Natural killer cell treated with Interleukin-12 subunit alpha and Interleukin-12 subunit beta and Interleukin-15 and Interleukin-18, amount 100 ng/mL, for 72 hours (primary cell): ENCODE measurements at regions not wholly inside any gene's neighbourhood (a gene's known extent, or its start where the extent isn't known, plus 50 kb on each side); places are given as distances from the start of the nearest gene placed in this dataset.

ENCODE experiments used
- ATAC-seq, 2 donors: fragments of 150-1000 bp; cut with Tn5 transposase in 1 of 2; sonication (Bioruptor Pico), chemical (Tn5 transposase) in 1 of 2; 2 replicates each; pipeline ENCODE4 v1.10.0; 2021
- DNase-seq: peaks from one replicate; pipeline ENCODE4 v3.0.0; 2022; ENCODE audit warnings: low spot score
- H3K27ac Mint-ChIP-seq, 2 donors: 1 replicate in 1 of 2; 2 replicates in 1 of 2; pipeline ENCODE4 v1.8.0; 2022; ENCODE audit warnings: mixed read lengths in 2 of 2, mild to moderate bottlenecking in 1 of 2, moderate library complexity in 1 of 2
- H3K27me3 Mint-ChIP-seq, 2 donors: 1 replicate in 1 of 2; 2 replicates in 1 of 2; pipeline ENCODE4 v1.8.0; 2022; ENCODE audit warnings: mixed read lengths in 2 of 2
- H3K36me3 Mint-ChIP-seq: one replicate; pipeline ENCODE4 v1.8.0; 2022; ENCODE audit warnings: mixed read lengths
- H3K4me1 Mint-ChIP-seq, 2 donors: 1 replicate in 1 of 2; 2 replicates in 1 of 2; pipeline ENCODE4 v1.8.0; 2022; ENCODE audit warnings: low read depth in 2 of 2, mixed read lengths in 2 of 2, mild to moderate bottlenecking in 1 of 2
- H3K4me3 Mint-ChIP-seq: one replicate; pipeline ENCODE4 v1.8.0; 2022; ENCODE audit warnings: mixed read lengths
- H3K9me3 Mint-ChIP-seq: 2 replicates; pipeline ENCODE4 v1.8.0; 2022; ENCODE audit warnings: mixed read lengths

DNA sequence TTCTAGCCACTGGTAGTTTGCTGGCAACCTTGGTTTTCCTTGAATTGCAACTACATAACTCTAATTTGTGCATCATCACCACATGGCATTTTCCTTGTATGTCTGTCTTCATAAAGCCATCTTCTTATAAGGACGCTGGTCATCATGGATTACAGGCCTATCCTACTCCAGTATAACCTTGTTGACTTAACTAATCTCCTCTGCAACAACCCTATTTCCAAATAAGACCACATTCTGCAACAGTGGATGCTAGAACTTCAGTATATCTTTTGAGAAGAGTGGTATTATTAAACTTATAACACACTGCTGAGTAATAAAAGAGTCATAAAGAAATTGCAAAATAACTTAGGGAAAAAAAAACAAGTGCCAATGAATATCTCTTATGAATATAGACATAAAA lies 511.8 kb upstream of the FOXG1 start:
- Mint-ChIP-seq H3K9me3 (peaks cover 18% of the 10 kb centered on the region), H3K4me3 (no peak overlapping the region), H3K27ac (no peak overlapping the region), H3K36me3 (peaks cover 1% of the 10 kb centered on the region), H3K27me3 (no peaks in the 10 kb centered on the region), H3K4me1 (no peaks in the 10 kb centered on the region)
- DNase-seq, result no peak
- ATAC-seq, result no peak

DNA sequence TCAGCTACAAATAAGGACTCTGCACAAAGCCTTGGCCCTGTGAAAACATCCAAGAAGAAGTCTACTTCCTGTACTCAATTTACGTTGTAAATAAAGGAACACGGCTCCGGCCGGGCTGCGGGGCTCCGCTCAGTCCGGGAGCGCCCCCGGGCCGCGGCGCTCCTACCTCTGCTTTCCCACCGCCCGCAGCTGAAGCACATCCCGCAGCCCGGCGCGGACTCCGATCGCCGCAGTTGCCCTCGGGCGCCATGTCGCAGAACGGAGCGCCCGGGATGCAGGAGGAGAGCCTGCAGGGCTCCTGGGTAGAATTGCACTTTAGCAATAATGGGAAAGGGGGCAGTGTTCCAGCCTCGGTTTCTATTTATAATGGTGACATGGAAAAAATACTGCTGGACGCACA lies 502.3 kb upstream of the FOXG1 start:
- ATAC-seq (no peak), DNase-seq (no peak)
- peaks cover 25% of the 10 kb centered on the region for H3K9me3 Mint-ChIP-seq
- no peak overlapping the region for H3K4me3 Mint-ChIP-seq
- H3K27ac Mint-ChIP-seq, result no peak overlapping the region
- no peaks in the 10 kb centered on the region for H3K4me1 Mint-ChIP-seq
- no peaks in the 10 kb centered on the region for H3K27me3 Mint-ChIP-seq
- peaks cover 16% of the 10 kb centered on the region for H3K36me3 Mint-ChIP-seq

DNA sequence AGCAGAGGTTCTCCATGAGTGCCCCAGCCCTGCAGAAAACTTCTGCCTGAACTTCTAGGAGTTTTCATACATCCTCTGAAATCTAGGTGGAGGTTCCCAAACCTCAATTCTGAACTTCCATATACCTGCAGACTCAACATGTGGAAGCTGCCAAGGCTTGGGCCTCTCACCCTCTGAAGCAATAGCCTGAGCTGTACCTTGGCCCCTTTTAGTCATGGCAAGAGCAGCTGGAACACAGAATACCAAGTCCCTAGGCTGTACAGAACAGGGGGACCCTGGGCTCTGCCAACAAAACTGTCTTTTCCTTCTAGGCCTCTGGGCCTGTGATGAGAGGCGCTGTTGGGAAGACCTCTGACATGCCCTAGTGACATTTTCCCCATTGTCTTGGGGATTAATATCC lies 494.3 kb upstream of the FOXG1 start:
- H3K4me3 Mint-ChIP-seq, result no peak overlapping the region
- no peaks in the 10 kb centered on the region for H3K27me3 Mint-ChIP-seq
- peaks cover 25% of the 10 kb centered on the region for H3K9me3 Mint-ChIP-seq
- DNase-seq (no peak), ATAC-seq (no peak)
- no peaks in the 10 kb centered on the region for H3K4me1 Mint-ChIP-seq
- H3K36me3 Mint-ChIP-seq, result peaks cover 5% of the 10 kb centered on the region
- H3K27ac Mint-ChIP-seq, result no peak overlapping the region

DNA sequence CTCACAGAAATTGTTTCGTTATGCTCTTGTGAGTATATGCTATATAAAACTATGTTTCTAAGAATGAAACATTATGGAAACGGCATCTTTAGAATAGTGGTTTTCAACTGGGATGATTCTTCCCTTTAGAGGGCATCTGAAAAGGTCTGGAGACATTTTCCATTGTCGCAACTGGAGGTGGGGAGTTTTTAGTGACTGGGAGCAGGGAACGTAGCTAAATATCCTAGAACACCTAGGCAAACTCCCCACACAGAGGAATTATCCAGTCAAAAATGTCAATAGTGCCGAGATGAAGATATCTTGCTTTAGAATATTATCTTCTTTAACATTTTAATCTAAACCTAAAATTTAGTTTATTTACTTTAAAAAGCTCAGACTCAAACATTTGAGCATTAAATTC lies 486.1 kb upstream of the FOXG1 start:
- Mint-ChIP-seq H3K9me3 (peaks cover 6% of the 10 kb centered on the region), H3K4me1 (no peaks in the 10 kb centered on the region), H3K4me3 (no peak overlapping the region), H3K27me3 (no peaks in the 10 kb centered on the region), H3K36me3 (no peaks in the 10 kb centered on the region), H3K27ac (no peak overlapping the region)
- ATAC-seq (no peak), DNase-seq (no peak)

DNA sequence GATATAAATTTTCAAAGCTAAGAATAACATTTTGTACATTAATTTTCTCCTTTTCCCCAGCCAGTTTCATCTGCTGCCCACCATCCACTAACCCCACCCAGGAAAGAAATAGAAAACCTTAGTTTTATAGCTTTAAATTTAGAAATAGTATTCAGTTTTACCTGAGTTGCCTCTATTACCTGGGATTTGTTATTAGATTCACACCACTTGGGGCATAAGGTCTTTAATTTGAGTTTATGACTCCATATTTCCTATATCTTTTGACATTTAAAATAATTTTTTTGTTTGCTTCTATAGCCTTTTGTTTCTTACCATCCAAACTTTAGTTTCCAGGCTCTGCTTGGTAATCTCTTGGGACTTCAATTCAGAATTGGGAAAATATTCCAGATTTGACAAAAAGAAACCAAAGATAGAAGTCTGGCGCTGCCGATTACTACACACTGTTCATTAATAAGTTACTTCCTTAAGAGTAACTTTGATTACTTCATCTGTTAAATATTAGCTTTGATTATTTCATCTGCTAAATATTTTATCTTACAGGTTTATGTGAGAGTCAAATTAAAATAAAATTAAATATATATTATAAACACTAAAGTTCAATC lies 485.5 kb upstream of the FOXG1 start:
- no peaks in the 10 kb centered on the region for H3K27me3 Mint-ChIP-seq
- no peaks in the 10 kb centered on the region for H3K4me1 Mint-ChIP-seq
- no peak for ATAC-seq
- H3K36me3 Mint-ChIP-seq, result no peaks in the 10 kb centered on the region
- H3K4me3 Mint-ChIP-seq, result no peak overlapping the region
- peaks cover 6% of the 10 kb centered on the region for H3K9me3 Mint-ChIP-seq
- H3K27ac Mint-ChIP-seq, result no peak overlapping the region
- no peak for DNase-seq

DNA sequence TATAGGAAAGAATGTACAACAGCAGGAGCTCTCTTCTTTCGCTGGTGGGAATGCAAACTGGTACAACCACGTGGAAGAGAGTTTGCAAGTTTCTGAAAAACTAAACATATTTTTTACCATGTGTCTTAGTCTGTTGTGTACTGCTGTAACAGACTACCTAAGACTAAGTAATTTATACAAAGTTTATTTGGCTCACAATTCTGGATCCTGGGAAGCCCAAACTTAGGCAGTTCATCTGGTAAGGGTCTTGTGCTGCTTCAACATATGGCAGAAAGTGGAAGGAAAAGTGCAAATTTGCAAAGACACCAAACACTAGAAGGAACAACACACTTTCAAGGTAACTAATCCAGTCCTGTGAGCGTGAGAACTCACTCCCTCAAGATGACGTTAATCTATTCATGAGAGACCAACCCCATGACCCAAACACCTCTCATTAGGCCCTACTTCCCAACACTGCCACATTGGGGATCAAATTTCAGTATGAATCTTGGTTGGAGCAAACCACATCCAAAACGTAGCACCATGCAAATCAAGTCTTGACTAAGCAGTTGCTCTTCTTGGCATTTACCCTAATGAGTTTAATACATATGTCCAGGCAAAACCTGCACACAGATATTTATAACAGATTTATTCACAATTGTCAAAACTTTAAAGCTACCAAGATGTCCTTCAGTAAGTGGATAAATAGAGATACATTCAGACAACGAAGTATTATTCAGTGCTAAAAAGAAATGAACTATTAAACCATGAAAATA lies 481.9 kb upstream of the FOXG1 start:
- no peaks in the 10 kb centered on the region for H3K4me1 Mint-ChIP-seq
- H3K9me3 Mint-ChIP-seq, result peaks cover 12% of the 10 kb centered on the region
- no peak overlapping the region for H3K27ac Mint-ChIP-seq
- DNase-seq (no peak), ATAC-seq (no peak)
- H3K36me3 Mint-ChIP-seq, result peaks cover 4% of the 10 kb centered on the region
- no peaks in the 10 kb centered on the region for H3K27me3 Mint-ChIP-seq
- H3K4me3 Mint-ChIP-seq, result no peak overlapping the region

DNA sequence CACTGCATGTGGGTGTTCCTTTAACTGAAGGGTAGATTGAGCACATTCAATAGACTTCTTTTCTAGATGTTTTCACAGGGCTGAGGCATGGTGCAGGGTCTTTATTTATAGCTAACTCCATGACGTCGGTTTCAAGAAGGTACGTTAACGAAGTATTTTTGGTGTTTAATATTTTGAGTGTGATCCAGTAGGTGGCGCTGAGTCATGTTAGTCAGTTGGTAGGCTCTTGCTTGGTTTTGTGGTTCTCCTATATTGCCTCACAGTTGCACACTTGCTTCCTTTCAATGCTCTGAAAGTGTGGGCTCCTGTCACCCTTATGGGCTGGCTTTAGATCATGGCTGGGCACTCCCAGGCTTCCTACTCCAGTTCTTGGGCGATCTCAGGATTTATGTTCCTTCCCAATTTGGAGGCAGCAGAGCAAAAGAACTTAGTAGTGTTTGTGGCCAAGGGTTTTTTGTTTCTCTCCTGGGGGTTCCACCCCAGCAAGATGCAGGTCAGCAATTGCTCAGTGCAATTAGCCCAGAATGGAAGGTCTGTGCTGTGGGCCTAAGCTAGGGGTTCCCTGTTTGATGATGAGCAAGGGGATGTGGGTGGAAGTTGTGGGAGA lies 471.6 kb upstream of the FOXG1 start:
- H3K4me1 Mint-ChIP-seq, result no peaks in the 10 kb centered on the region
- no peak overlapping the region for H3K4me3 Mint-ChIP-seq
- DNase-seq (no peak), ATAC-seq (no peak)
- no peak overlapping the region for H3K27ac Mint-ChIP-seq
- peaks cover 33% of the 10 kb centered on the region for H3K9me3 Mint-ChIP-seq
- H3K27me3 Mint-ChIP-seq, result no peaks in the 10 kb centered on the region
- peaks cover 11% of the 10 kb centered on the region for H3K36me3 Mint-ChIP-seq

DNA sequence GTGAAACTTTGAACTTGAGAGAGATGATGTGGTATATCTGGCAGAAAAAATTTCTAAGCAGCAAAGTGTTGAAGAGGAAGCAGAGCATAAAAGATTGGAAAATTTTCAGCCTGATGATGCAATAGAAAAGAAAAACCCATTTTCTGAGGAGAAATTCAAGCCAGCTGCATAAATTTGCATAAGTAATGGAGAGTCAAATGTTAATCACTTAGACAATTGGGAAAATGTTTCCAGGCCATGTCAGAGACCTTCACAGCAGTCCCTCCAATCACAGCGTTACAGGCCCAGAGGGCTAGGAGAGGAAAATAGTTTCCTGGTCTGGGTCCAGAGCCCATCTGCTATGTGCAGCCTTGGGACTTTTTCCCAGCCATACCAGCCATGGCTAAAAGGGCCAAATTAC lies 469.0 kb upstream of the FOXG1 start:
- no peak overlapping the region for H3K4me3 Mint-ChIP-seq
- DNase-seq (no peak), ATAC-seq (no peak)
- H3K36me3 Mint-ChIP-seq, result peaks cover 11% of the 10 kb centered on the region
- peaks cover 17% of the 10 kb centered on the region for H3K9me3 Mint-ChIP-seq
- no peaks in the 10 kb centered on the region for H3K4me1 Mint-ChIP-seq
- no peak overlapping the region for H3K27ac Mint-ChIP-seq
- H3K27me3 Mint-ChIP-seq, result no peaks in the 10 kb centered on the region

DNA sequence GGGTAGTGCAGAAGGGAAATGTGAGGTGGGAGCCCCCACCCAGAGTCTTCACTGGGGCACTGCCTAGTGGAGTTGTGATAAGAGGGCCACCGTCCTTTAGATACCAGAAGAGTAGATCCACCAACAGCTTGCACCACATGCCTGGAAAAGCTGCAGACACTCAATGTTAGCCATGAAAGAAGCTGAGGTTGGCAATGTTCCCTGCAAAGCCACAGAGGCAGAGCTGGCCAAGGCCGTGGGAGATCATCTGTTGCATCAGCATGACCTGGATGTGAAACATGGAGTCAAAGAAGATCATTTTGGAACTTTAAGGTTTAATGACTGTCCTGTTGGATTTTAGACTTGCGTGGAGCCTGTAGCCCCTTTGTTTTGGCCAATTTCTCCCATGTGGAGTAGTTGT lies 468.4 kb upstream of the FOXG1 start:
- Mint-ChIP-seq H3K4me3 (no peak overlapping the region), H3K27ac (no peak overlapping the region), H3K9me3 (peaks cover 16% of the 10 kb centered on the region), H3K27me3 (no peaks in the 10 kb centered on the region), H3K36me3 (peaks cover 11% of the 10 kb centered on the region), H3K4me1 (no peaks in the 10 kb centered on the region)
- ATAC-seq (no peak), DNase-seq (no peak)

DNA sequence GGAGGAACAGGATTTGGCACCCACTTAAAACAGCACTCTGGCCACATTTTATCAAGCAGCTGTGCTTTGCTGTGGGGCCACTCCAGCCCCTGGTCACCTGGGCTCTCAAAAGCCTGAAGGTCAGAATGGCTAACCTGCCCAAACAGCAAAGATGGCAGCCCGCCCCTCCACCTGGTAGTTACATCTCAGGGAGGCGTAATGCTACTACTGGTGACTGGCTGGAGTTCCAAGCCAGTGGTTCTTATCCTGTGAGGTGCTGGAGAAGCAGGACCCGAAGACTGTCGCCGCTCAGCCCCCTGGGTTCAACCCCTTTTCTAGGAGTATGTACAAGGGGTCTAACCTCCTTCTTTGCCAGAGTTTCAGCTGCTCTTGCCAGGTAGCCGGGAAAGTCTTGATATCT lies 467.4 kb upstream of the FOXG1 start:
- H3K27ac Mint-ChIP-seq, result no peak overlapping the region
- ATAC-seq (no peak), DNase-seq (no peak)
- H3K36me3 Mint-ChIP-seq, result peaks cover 11% of the 10 kb centered on the region
- H3K4me3 Mint-ChIP-seq, result no peak overlapping the region
- no peaks in the 10 kb centered on the region for H3K27me3 Mint-ChIP-seq
- H3K4me1 Mint-ChIP-seq, result no peaks in the 10 kb centered on the region
- H3K9me3 Mint-ChIP-seq, result peaks cover 14% of the 10 kb centered on the region

DNA sequence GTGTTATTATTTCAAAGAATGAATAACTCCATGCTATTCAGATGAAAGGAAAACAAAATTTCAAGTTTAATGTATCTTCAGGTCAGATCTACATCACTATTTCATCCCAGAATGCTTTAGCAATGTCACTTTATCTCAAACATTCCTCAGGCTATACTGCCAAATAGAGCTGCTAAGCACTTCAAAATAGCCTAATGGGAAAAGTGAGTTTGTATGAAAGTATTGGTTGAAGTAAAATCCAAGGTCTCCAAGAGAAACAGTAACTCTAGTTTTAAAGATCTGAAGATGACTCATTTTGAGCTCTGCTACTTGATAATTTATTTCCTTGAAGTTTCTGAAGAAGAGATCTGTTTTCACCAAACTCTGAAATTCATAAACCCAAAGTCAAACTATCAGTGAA lies 466.2 kb upstream of the FOXG1 start:
- Mint-ChIP-seq H3K27ac (no peak overlapping the region), H3K36me3 (peaks cover 6% of the 10 kb centered on the region), H3K4me3 (no peak overlapping the region), H3K4me1 (no peaks in the 10 kb centered on the region), H3K9me3 (peaks cover 9% of the 10 kb centered on the region), H3K27me3 (no peaks in the 10 kb centered on the region)
- DNase-seq (no peak), ATAC-seq (no peak)

DNA sequence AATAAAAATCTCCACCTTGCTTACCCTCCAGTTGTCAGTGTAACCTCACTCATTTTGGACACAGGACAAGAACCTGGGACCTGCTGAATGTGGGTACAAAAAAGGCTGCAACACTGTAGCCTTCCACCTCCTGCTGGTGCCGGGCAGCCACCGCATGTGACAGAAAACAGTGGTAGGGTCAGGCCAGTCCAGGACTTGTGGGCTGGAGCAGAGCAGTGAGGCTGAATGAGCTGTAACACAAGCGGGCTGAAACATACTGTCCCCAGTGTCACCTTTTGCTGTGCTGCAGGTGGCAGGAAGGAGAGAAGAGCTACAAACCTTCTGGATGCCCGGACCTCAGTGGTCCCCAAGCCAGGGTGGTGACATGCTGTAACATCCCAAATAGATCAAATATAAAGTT lies 465.4 kb upstream of the FOXG1 start:
- ATAC-seq (no peak), DNase-seq (no peak)
- peaks cover 9% of the 10 kb centered on the region for H3K9me3 Mint-ChIP-seq
- H3K4me1 Mint-ChIP-seq, result no peaks in the 10 kb centered on the region
- H3K27me3 Mint-ChIP-seq, result no peaks in the 10 kb centered on the region
- H3K27ac Mint-ChIP-seq, result no peak overlapping the region
- H3K36me3 Mint-ChIP-seq, result peaks cover 6% of the 10 kb centered on the region
- no peak overlapping the region for H3K4me3 Mint-ChIP-seq

DNA sequence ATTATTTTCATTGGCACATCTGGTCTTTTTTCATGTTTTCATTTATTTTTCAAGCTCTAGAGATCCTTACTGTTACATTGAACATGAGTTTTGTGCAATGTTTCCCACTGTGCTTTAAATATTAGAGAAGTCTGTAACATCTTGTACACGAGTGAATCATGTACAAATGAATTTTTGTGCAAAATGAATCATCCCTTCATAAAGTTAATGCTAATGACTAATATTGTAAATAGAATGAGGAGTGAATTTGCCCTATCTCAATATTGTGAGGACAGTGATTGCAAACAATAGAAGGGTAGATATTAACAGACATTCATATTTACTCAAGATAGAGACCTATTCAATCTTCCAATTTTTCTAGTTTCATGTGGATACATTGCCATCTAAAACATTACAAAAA lies 463.3 kb upstream of the FOXG1 start:
- Mint-ChIP-seq H3K9me3 (peaks cover 12% of the 10 kb centered on the region), H3K27ac (no peak overlapping the region), H3K36me3 (no peaks in the 10 kb centered on the region), H3K4me3 (no peak overlapping the region), H3K27me3 (no peaks in the 10 kb centered on the region), H3K4me1 (no peaks in the 10 kb centered on the region)
- ATAC-seq, result no peak
- DNase-seq, result no peak

DNA sequence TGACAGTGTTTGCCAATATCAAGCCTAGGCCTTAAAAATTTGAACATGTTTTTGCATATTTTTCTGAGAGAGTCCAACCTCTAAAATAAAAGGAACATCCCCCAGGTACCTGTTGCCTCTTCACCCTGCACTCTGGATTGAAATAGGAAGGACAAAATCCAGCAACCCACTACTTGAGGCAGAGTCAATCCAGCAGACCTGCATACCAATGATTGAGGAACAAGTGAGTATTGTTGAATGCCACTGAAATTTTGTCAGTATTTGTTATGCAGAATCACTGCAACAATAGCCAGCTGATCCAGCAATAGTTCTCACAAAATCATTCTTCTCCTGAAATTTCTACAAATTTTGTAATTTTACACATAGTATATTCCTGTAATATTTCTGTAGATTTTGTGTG lies 460.6 kb upstream of the FOXG1 start:
- Mint-ChIP-seq H3K27me3 (no peaks in the 10 kb centered on the region), H3K9me3 (peaks cover 16% of the 10 kb centered on the region), H3K36me3 (no peaks in the 10 kb centered on the region), H3K27ac (no peak overlapping the region), H3K4me3 (no peak overlapping the region), H3K4me1 (no peaks in the 10 kb centered on the region)
- ATAC-seq, result no peak
- no peak for DNase-seq
